GM21390 (cell line): ENCODE measurements at regions not wholly inside any gene's neighbourhood (a gene's known extent, or its start where the extent isn't known, plus 50 kb on each side); places are given as distances from the start of the nearest gene placed in this dataset.

Source experiments
- ATAC-seq: cut with Tn5 transposase; IDR thresholded peaks from one replicate; pipeline ENCODE4 v1.9.1; 2021; ENCODE audit not compliant: unreplicated experiment

- no peak for ATAC-seq
Observed at GRCh38 chr11:79768343-79768742, 327.5 kb upstream of the TENM4 start.

- ATAC-seq: no peak
Observed at GRCh38 chr11:79762279-79762921, 321.6 kb upstream of the TENM4 start.

GRCh38 chr11:79758325-79758724 lies 317.5 kb upstream of the TENM4 start:
- no peak for ATAC-seq

GRCh38 chr11:79747406-79747805 lies 306.6 kb upstream of the TENM4 start:
- no peak for ATAC-seq

GRCh38 chr11:79744941-79745340 lies 304.1 kb upstream of the TENM4 start:
- ATAC-seq: no peak

GRCh38 chr11:79742176-79742575 lies 301.3 kb upstream of the TENM4 start:
- no peak for ATAC-seq

- ATAC-seq: no peak
Observed at GRCh38 chr11:79739591-79739990, 298.8 kb upstream of the TENM4 start.

- no peak for ATAC-seq
Observed at GRCh38 chr11:79727221-79727620, 286.4 kb upstream of the TENM4 start.

GRCh38 chr11:79720115-79720514 lies 279.3 kb upstream of the TENM4 start:
- ATAC-seq: no peak

GRCh38 chr11:79708319-79708932 lies 267.6 kb upstream of the TENM4 start:
- ATAC-seq: peak; percentile 63

- ATAC-seq: no peak
Observed at GRCh38 chr11:79705648-79706047, 264.8 kb upstream of the TENM4 start.

GRCh38 chr11:79702303-79702702 lies 261.5 kb upstream of the TENM4 start:
- no peak for ATAC-seq

GRCh38 chr11:79699246-79699645 lies 258.4 kb upstream of the TENM4 start:
- no peak for ATAC-seq

GRCh38 chr11:79697905-79698304 lies 257.1 kb upstream of the TENM4 start:
- ATAC-seq: no peak

- no peak for ATAC-seq
Observed at GRCh38 chr11:79694368-79694767, 253.5 kb upstream of the TENM4 start.

- no peak for ATAC-seq
Observed at GRCh38 chr11:79691445-79691844, 250.6 kb upstream of the TENM4 start.

- ATAC-seq: no peak
Observed at GRCh38 chr11:79686703-79687419, 246.0 kb upstream of the TENM4 start.

GRCh38 chr11:79683930-79684329 lies 243.1 kb upstream of the TENM4 start:
- ATAC-seq: no peak

- ATAC-seq: no peak
Observed at GRCh38 chr11:79678780-79679452, 238.1 kb upstream of the TENM4 start.

- no peak for ATAC-seq
Observed at GRCh38 chr11:79676396-79676795, 235.6 kb upstream of the TENM4 start.

GRCh38 chr11:79675081-79675480 lies 234.3 kb upstream of the TENM4 start:
- no peak for ATAC-seq

GRCh38 chr11:79672786-79673185 lies 232.0 kb upstream of the TENM4 start:
- no peak for ATAC-seq
